Activated T-cell treated with anti-CD3 and anti-CD28 coated beads, Interleukin-2, amount 50 U/mL, for 1 hour (primary cell): ENCODE measurements at regions not wholly inside any gene's neighbourhood (a gene's known extent, or its start where the extent isn't known, plus 50 kb on each side); places are given as distances from the start of the nearest gene placed in this dataset.

Experiments used
- DNase-seq: peaks from one replicate; pipeline ENCODE4 v3.0.0-alpha.2; 2020

- DNase-seq = no peak
These were observed 80.6 kb upstream of the E2F8 start for GRCh38 chr11:19321351-19321750.

- DNase-seq = no peak
These were observed 80.1 kb upstream of the E2F8 start for GRCh38 chr11:19320827-19321226.

GRCh38 chr11:19316434-19316833 lies 75.7 kb upstream of the E2F8 start:
- no peak for DNase-seq

GRCh38 chr11:19315511-19315910 lies 74.8 kb upstream of the E2F8 start:
- no peak for DNase-seq

- DNase-seq = no peak
These were observed 72.4 kb upstream of the E2F8 start for GRCh38 chr11:19313140-19313539.

- DNase-seq = no peak
These were observed 70.7 kb upstream of the E2F8 start for GRCh38 chr11:19311308-19312030.

GRCh38 chr11:19307498-19307897 lies 66.8 kb upstream of the E2F8 start:
- no peak for DNase-seq

- DNase-seq = no peak
These were observed 65.6 kb upstream of the E2F8 start for GRCh38 chr11:19306179-19306944.

GRCh38 chr11:19301361-19301760 lies 60.6 kb upstream of the E2F8 start:
- DNase-seq = no peak

GRCh38 chr11:19294444-19294843 lies 53.7 kb upstream of the E2F8 start:
- no peak for DNase-seq

GRCh38 chr11:19291064-19291463 lies 50.3 kb upstream of the E2F8 start:
- no peak for DNase-seq
